ENCODE measurements at regions not wholly inside any gene's neighbourhood (a gene's known extent, or its start where the extent isn't known, plus 50 kb on each side); places are given as distances from the start of the nearest gene placed in this dataset.
"Not testable (repeated sequence)": the region's sequence is repeated elsewhere in the genome, so short reads cannot be mapped to it uniquely, and the experiment has no call there.

GRCh38 chr2:217597681-217598080, 405.1 kb downstream of the TNS1 start:
- Histone ChIP-seq H3K4me1 (peaks cover 15% of the 10 kb centered on the region), H3K27ac (no peak overlapping the region)
- no peak for TF ChIP-seq CTCF (IDR thresholded peaks at IDR 0.05)

GRCh38 chr2:217597145-217597544, 405.6 kb downstream of the TNS1 start:
- peaks cover 9% of the 10 kb centered on the region for H3K79me2 ChIP-seq
- no peak overlapping the region for H3K9ac ChIP-seq
- H3K27ac ChIP-seq = no peak overlapping the region
- no peaks in the 10 kb centered on the region for H3K36me3 ChIP-seq (ENCODE audit: control insufficient read depth, insufficient read depth, low read length)
- no peak overlapping the region for H3K4me3 ChIP-seq (ENCODE audit: low read depth, low read length)
- H3K4me2 ChIP-seq (ENCODE audit: low read length) = no peak overlapping the region
- no peaks in the 10 kb centered on the region for H3K9me3 ChIP-seq (ENCODE audit: control insufficient read depth, low read length)
- TF ChIP-seq CTCF (IDR thresholded peaks at IDR 0.05) = no peak
- H2AFZ ChIP-seq = no peak overlapping the region
- no peaks in the 10 kb centered on the region for H3K27me3 ChIP-seq (ENCODE audit: control insufficient read depth, insufficient read depth, low read length)
- H3K4me1 ChIP-seq = peaks cover 15% of the 10 kb centered on the region

More at GRCh38 chr2:217597681-217598080, 405.1 kb downstream of the TNS1 start:
- Histone ChIP-seq H3K36me3 (ENCODE audit: control insufficient read depth, insufficient read depth, low read length) (no peaks in the 10 kb centered on the region), H3K27me3 (ENCODE audit: control insufficient read depth, insufficient read depth, low read length) (no peaks in the 10 kb centered on the region), H2AFZ (no peak overlapping the region), H3K4me2 (ENCODE audit: low read length) (no peak overlapping the region), H3K4me3 (ENCODE audit: low read depth, low read length) (no peak overlapping the region), H3K79me2 (peaks cover 10% of the 10 kb centered on the region), H3K9me3 (ENCODE audit: control insufficient read depth, low read length) (no peaks in the 10 kb centered on the region), H3K9ac (no peak overlapping the region)

- Histone ChIP-seq H3K4me2 (ENCODE audit: low read length) (no peak overlapping the region), H3K27me3 (ENCODE audit: control insufficient read depth, insufficient read depth, low read length) (no peaks in the 10 kb centered on the region), H3K4me1 (peaks cover 5% of the 10 kb centered on the region), H3K9ac (no peak overlapping the region), H3K27ac (no peak overlapping the region), H3K79me2 (peaks cover 7% of the 10 kb centered on the region), H2AFZ (no peak overlapping the region), H3K9me3 (ENCODE audit: control insufficient read depth, low read length) (no peaks in the 10 kb centered on the region), H3K4me3 (ENCODE audit: low read depth, low read length) (no peak overlapping the region), H3K36me3 (ENCODE audit: control insufficient read depth, insufficient read depth, low read length) (no peaks in the 10 kb centered on the region)
- TF ChIP-seq CTCF (IDR thresholded peaks at IDR 0.05) = no peak
These were observed 409.1 kb downstream of the TNS1 start for GRCh38 chr2:217593732-217594131.

GRCh38 chr2:217588266-217588665, 414.5 kb downstream of the TNS1 start:
- Histone ChIP-seq H3K4me1 (no peaks in the 10 kb centered on the region), H2AFZ (no peak overlapping the region), H3K27me3 (ENCODE audit: control insufficient read depth, insufficient read depth, low read length) (no peaks in the 10 kb centered on the region), H3K27ac (no peak overlapping the region), H3K4me3 (ENCODE audit: low read depth, low read length) (no peak overlapping the region), H3K79me2 (no peaks in the 10 kb centered on the region), H3K4me2 (ENCODE audit: low read length) (no peak overlapping the region), H3K36me3 (ENCODE audit: control insufficient read depth, insufficient read depth, low read length) (no peaks in the 10 kb centered on the region), H3K9ac (no peak overlapping the region), H3K9me3 (ENCODE audit: control insufficient read depth, low read length) (no peaks in the 10 kb centered on the region)
- no peak for TF ChIP-seq CTCF (IDR thresholded peaks at IDR 0.05)

- no peak overlapping the region for H3K4me3 ChIP-seq (ENCODE audit: low read depth, low read length)
- H3K27ac ChIP-seq = no peak overlapping the region
- no peaks in the 10 kb centered on the region for H3K79me2 ChIP-seq
- H3K9me3 ChIP-seq (ENCODE audit: control insufficient read depth, low read length) = no peaks in the 10 kb centered on the region
- no peaks in the 10 kb centered on the region for H3K4me1 ChIP-seq
- no peaks in the 10 kb centered on the region for H3K36me3 ChIP-seq (ENCODE audit: control insufficient read depth, insufficient read depth, low read length)
- no peak overlapping the region for H3K9ac ChIP-seq
- TF ChIP-seq CTCF (IDR thresholded peaks at IDR 0.05) = no peak
- H3K27me3 ChIP-seq (ENCODE audit: control insufficient read depth, insufficient read depth, low read length) = no peaks in the 10 kb centered on the region
- H2AFZ ChIP-seq = no peak overlapping the region
- H3K4me2 ChIP-seq (ENCODE audit: low read length) = no peak overlapping the region
These were observed 417.4 kb downstream of the TNS1 start for GRCh38 chr2:217585362-217585761.

GRCh38 chr2:217580407-217580806, 422.4 kb downstream of the TNS1 start:
- not testable (repeated sequence) for H3K27me3 ChIP-seq (ENCODE audit: control insufficient read depth, insufficient read depth, low read length); H3K9ac ChIP-seq; H3K27ac ChIP-seq; H3K4me3 ChIP-seq (ENCODE audit: low read depth, low read length); H3K4me2 ChIP-seq (ENCODE audit: low read length); H2AFZ ChIP-seq; H3K4me1 ChIP-seq; H3K79me2 ChIP-seq; H3K9me3 ChIP-seq (ENCODE audit: control insufficient read depth, low read length); H3K36me3 ChIP-seq (ENCODE audit: control insufficient read depth, insufficient read depth, low read length)
